HEK293T (cell line): ENCODE measurements at regions not wholly inside any gene's neighbourhood (a gene's known extent, or its start where the extent isn't known, plus 50 kb on each side); places are given as distances from the start of the nearest gene placed in this dataset.

Experiments used
- CTCF ChIA-PET: fragments of 350-600 bp; formaldehyde crosslinking; extraction: SDS; loops from one replicate; lab custom pipeline; 2021; ENCODE audit warnings: antibody characterized with exemption, inconsistent platforms; lab: Yijun Ruan, JAX
- POLR2A ChIA-PET: fragments of 350-600 bp; formaldehyde crosslinking; extraction: SDS; loops from one replicate; lab custom pipeline; 2020; ENCODE audit warnings: antibody characterized with exemption, inconsistent platforms; lab: Yijun Ruan, JAX
- DNase-seq: peaks from one replicate; pipeline ENCODE4 v3.0.0; 2012; ENCODE audit warnings: mixed read lengths; ENCODE audit errors: extremely low spot score
- ARNT ChIP-seq: fragments of 450-650 bp; IDR thresholded peaks from 2 replicates; pipeline ENCODE4 v1.6.1; 2017; ENCODE audit warnings: mild to moderate bottlenecking
- BHLHE40 ChIP-seq: fragments of 450-650 bp; IDR thresholded peaks from 2 replicates; pipeline ENCODE4 v1.6.1; 2016; ENCODE audit warnings: mild to moderate bottlenecking, moderate library complexity, borderline replicate concordance
- CTBP1 ChIP-seq: fragments of 450-650 bp; IDR thresholded peaks from 2 replicates; pipeline ENCODE4 v1.6.1; 2016; ENCODE audit warnings: borderline replicate concordance
- ELF4 ChIP-seq: fragments of 450-650 bp; IDR thresholded peaks from 2 replicates; pipeline ENCODE4 v1.6.1; 2017; ENCODE audit warnings: antibody characterized with exemption
- FOXA1 ChIP-seq: fragments of 450-650 bp; IDR thresholded peaks from 2 replicates; pipeline ENCODE4 v1.6.1; 2016; ENCODE audit warnings: mild to moderate bottlenecking
- FOXK2 ChIP-seq: fragments of 450-650 bp; IDR thresholded peaks from 2 replicates; pipeline ENCODE4 v1.6.1; 2016; ENCODE audit warnings: mild to moderate bottlenecking
- FOXM1 ChIP-seq: fragments of 450-650 bp; IDR thresholded peaks from 2 replicates; pipeline ENCODE4 v1.6.1; 2017; ENCODE audit warnings: mild to moderate bottlenecking, borderline replicate concordance
- HDGF ChIP-seq: fragments of 450-650 bp; IDR thresholded peaks from 2 replicates; pipeline ENCODE4 v1.6.1; 2017; ENCODE audit warnings: antibody characterized with exemption, borderline replicate concordance
- L3MBTL2 ChIP-seq: fragments of 450-650 bp; conservative IDR thresholded peaks from 2 replicates; pipeline ENCODE4 v1.6.1; 2016; ENCODE audit warnings: mild to moderate bottlenecking
- LEF1 ChIP-seq: fragments of 450-650 bp; IDR thresholded peaks from 2 replicates; pipeline ENCODE4 v1.6.1; 2017; ENCODE audit warnings: mild to moderate bottlenecking, borderline replicate concordance
- NFRKB ChIP-seq: fragments of 450-650 bp; IDR thresholded peaks from 2 replicates; pipeline ENCODE4 v1.6.1; 2016; ENCODE audit warnings: mild to moderate bottlenecking, moderate library complexity
- SP1 ChIP-seq: fragments of 450-650 bp; IDR thresholded peaks from 2 replicates; pipeline ENCODE4 v1.6.1; 2017
- SUZ12 ChIP-seq: fragments of 450-650 bp; IDR thresholded peaks from 2 replicates; pipeline ENCODE4 v1.6.1; 2016; ENCODE audit warnings: mild to moderate bottlenecking
- TARDBP ChIP-seq: fragments of 450-650 bp; IDR thresholded peaks from 2 replicates; pipeline ENCODE4 v1.6.1; 2016
- ZNF384 ChIP-seq: fragments of 450-650 bp; IDR thresholded peaks from 2 replicates; pipeline ENCODE4 v1.6.1; 2016
- TF ChIP-seq, protein P1 (sequence below): fragments of 450-650 bp; IDR thresholded peaks from 2 replicates; pipeline ENCODE4 v1.6.1; 2016

DNA sequence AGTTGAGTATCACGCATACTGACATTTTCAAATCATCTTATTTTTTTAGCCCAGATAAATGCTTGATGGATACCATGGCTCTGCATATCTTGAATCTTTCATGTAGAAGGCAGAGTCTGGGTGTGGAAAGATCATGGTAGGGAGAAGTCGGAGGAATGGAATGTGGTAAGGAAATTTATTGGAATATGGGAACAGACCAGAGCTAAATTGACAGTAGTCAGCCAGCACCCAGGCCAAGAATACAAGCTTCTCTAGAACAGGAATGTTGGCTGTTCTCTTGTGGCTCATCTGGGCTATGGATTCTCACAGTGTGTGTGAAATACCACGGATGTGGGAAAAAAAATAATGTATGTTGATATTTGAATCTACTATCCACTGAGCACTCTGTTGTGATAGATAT is 305.7 kb upstream of the COL8A1 start:
- no peak for TF ChIP-seq ARNT
- no peak for TF ChIP-seq FOXK2
- TF ChIP-seq FOXM1: no peak
- TF ChIP-seq SP1: no peak
- no peak for TF ChIP-seq LEF1
- no peak for TF ChIP-seq CTBP1
- TF ChIP-seq, protein P1, sequence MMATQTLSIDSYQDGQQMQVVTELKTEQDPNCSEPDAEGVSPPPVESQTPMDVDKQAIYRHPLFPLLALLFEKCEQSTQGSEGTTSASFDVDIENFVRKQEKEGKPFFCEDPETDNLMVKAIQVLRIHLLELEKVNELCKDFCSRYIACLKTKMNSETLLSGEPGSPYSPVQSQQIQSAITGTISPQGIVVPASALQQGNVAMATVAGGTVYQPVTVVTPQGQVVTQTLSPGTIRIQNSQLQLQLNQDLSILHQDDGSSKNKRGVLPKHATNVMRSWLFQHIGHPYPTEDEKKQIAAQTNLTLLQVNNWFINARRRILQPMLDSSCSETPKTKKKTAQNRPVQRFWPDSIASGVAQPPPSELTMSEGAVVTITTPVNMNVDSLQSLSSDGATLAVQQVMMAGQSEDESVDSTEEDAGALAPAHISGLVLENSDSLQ: no peak
- no peak for TF ChIP-seq BHLHE40
- no peak for TF ChIP-seq NFRKB
- TF ChIP-seq TARDBP: no peak
- TF ChIP-seq ZNF384: no peak
- no peak for TF ChIP-seq L3MBTL2
- TF ChIP-seq HDGF: no peak
- TF ChIP-seq SUZ12: no peak
- no peak for TF ChIP-seq ELF4
- no peak for TF ChIP-seq FOXA1
- POLR2A ChIA-PET: no interaction called here
- CTCF ChIA-PET: no interaction called here
- no peak for DNase-seq

DNA sequence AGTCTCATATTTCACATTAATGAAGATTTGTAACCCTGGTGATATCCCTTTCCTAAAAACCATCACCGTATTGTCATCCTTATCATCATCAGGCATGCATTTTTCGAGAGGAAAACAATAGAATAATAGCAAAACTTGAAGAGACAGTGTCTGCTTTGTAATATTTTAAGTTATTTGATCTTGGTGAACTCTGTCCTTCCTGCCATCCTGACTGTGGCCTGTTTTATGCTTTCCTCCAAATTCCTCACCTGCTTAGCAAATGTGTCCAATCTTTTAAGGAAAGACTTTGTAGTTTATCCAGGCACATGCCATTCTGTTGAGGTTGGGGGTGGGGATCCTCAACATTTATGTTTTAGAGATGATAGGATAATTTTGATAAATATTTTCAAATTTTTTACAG is 306.1 kb upstream of the COL8A1 start:
- CTCF ChIA-PET: no interaction called here
- no peak for DNase-seq
- POLR2A ChIA-PET: no interaction called here
- TF ChIP-seq NFRKB (no peak), ZNF384 (no peak), SP1 (no peak)

DNA sequence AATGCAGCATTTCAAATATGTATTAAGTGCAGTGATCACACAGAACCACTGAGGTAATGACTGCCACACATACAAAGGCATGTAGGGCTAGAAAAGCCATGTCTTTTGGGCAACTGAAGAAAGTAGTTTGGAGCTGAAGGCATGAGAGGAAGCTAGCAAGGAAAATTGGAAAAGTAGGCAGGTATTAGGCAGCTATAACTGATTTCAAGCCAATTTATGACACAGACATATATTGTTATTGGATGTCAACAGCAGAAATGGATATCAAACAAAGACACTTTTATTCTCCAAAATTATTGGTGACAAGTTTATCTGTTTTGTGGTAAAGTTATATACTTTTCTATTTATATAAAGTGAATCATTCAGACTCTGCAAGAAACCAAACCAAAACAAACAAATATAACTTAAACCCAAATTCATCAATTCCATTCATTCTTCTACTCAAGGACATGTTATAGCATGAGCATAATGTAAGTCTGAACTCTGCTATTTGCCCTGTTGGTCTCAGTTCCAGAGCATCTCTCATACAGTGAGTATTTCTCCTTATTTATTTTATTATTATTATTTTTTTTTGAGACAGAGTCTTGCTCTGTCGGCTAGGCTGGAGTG is 307.4 kb upstream of the COL8A1 start:
- ChIA-PET POLR2A (no interaction called here), CTCF (no interaction called here)
- no peak for DNase-seq
- TF ChIP-seq FOXA1 (no peak), FOXK2 (no peak), ZNF384 (no peak), ELF4 (no peak), BHLHE40 (no peak), HDGF (no peak), NFRKB (no peak), SP1 (no peak), CTBP1 (no peak)

DNA sequence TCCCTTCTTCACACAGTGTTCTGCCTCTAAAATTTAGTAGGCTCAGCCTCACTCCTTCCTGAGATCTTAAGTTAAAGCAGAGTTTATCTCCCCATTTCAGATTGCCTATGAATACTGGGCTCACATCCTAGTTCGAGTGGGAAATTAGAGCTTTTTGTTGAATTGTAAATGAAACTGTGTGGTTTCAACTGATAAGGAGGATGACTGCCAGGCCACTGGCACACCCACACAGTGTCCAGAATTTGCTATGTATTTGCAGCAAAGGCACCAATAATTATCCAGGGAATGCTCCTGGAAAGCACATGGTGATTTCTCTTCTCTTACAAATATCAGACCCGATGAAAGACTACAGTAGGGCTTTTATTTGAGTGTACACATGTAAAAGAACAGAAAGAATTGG is 308.1 kb upstream of the COL8A1 start:
- CTCF ChIA-PET: no interaction called here
- TF ChIP-seq ARNT: no peak
- TF ChIP-seq FOXA1: no peak
- no peak for TF ChIP-seq L3MBTL2
- TF ChIP-seq ZNF384: no peak
- no peak for TF ChIP-seq BHLHE40
- TF ChIP-seq ELF4: no peak
- no peak for TF ChIP-seq FOXM1
- DNase-seq: no peak
- POLR2A ChIA-PET: no interaction called here

DNA sequence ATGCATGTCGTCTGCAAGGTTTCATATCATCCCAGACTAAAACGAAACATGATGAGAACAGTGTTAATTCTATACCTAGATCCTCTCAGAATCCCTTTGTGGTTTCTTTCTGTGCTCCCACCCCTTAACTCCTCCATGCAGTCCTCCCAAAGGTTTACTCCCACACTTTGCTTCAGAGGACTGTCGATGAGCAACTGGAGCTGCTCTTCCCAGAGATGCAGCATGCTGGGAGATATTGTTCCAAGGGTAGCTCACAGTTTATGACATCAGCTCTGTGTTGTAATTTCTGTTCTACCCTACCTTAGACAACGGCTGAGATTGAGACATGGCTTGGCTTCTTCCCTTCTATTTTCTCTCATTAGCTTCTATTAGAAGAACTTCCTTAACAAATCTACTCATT is 313.0 kb upstream of the COL8A1 start:
- ChIA-PET POLR2A (no interaction called here), CTCF (no interaction called here)
- DNase-seq: no peak
- TF ChIP-seq, protein P1: no peak

DNA sequence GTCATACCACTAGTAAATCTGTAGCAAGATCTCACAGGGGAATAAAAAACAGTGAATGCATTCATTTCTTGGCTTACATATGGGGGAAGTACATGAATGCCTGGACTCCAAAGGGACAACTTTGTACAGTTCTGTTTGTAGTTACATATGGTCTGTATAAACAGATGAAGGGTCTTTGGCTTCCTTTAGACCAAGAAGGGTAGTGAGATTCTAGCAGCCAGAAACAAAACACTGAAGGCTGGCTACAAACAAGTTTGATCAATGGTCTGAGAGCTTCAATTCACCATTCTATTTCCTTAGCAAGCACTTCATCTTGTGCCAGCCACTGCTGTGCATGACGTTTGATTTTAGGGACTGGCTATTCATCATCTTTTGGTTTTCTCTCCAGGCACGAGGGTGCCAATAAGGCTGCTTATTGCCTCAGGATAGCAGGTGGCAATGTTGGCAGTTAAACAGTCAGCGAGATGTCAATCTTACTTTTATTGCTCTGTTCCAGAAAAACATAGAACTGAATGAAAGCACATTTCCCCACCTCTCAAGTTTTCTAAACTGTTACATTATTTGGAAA is 313.7 kb upstream of the COL8A1 start:
- ChIA-PET POLR2A (no interaction called here), CTCF (no interaction called here)
- TF ChIP-seq ELF4 (no peak), ARNT (no peak), NFRKB (no peak)
- TF ChIP-seq, protein P1: peak; percentile 76
- no peak for DNase-seq

DNA sequence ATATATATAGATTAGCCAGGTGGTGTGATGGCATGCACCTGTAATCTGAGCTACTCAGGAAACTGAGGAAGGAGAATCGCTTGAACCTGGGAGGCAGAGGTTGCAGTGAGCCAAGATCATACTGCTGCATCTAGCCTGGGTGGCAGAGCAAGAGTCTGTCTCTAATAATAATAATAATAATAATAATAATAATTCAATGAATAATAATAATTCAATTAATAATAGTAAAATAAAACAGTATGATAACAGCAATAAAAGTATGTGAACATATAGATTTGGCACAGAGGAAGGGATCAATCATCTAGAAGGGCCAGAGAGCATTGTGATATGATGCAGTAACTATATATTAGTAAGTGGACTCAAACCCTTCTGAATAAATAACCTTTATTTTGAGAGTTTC is 314.5 kb upstream of the COL8A1 start:
- TF ChIP-seq FOXA1 (no peak), SUZ12 (no peak), SP1 (no peak), ELF4 (no peak), CTBP1 (no peak), NFRKB (no peak), FOXK2 (no peak)
- TF ChIP-seq, protein P1: no peak
- no peak for DNase-seq
- CTCF ChIA-PET: no interaction called here
- POLR2A ChIA-PET: no interaction called here
